Activated CD4-positive, alpha-beta T cell treated with anti-CD3 and anti-CD28 coated beads for 24 hours (primary cell): ENCODE measurements at regions not wholly inside any gene's neighbourhood (a gene's known extent, or its start where the extent isn't known, plus 50 kb on each side); places are given as distances from the start of the nearest gene placed in this dataset.
"Not testable (repeated sequence)": the region's sequence is repeated elsewhere in the genome, so short reads cannot be mapped to it uniquely, and the experiment has no call there.

ENCODE experiments used
- DNase-seq, 2 donors: peaks; one replicate each; pipeline ENCODE4 v3.0.0-alpha.2; 2020; ENCODE audit warnings: low read depth in 2 of 2

- no peak for DNase-seq
Observed at GRCh38 chr17:72472106-72472505, 351.3 kb downstream of the SOX9 start.

GRCh38 chr17:72472853-72473390 lies 352.1 kb downstream of the SOX9 start:
- DNase-seq: not testable (repeated sequence)

GRCh38 chr17:72474243-72474642 lies 353.4 kb downstream of the SOX9 start:
- no peak for DNase-seq

- no peak for DNase-seq
Observed at GRCh38 chr17:72474719-72475477, 354.1 kb downstream of the SOX9 start.

GRCh38 chr17:72476134-72476533 lies 355.3 kb downstream of the SOX9 start:
- no peak for DNase-seq

- DNase-seq: no peak
Observed at GRCh38 chr17:72476575-72476986, 355.8 kb downstream of the SOX9 start.

- DNase-seq: no peak
Observed at GRCh38 chr17:72477491-72477890, 356.7 kb downstream of the SOX9 start.

GRCh38 chr17:72479113-72479512 lies 358.3 kb downstream of the SOX9 start:
- DNase-seq: no peak

- DNase-seq: no peak
Observed at GRCh38 chr17:72481572-72481971, 360.8 kb downstream of the SOX9 start.

- no peak for DNase-seq
Observed at GRCh38 chr17:72485596-72485995, 364.8 kb downstream of the SOX9 start.

- no peak for DNase-seq
Observed at GRCh38 chr17:72486806-72487205, 366.0 kb downstream of the SOX9 start.

GRCh38 chr17:72487731-72488494 lies 367.1 kb downstream of the SOX9 start:
- DNase-seq: no peak

- no peak for DNase-seq
Observed at GRCh38 chr17:72488555-72489271, 367.9 kb downstream of the SOX9 start.

GRCh38 chr17:72489272-72489641 lies 368.4 kb downstream of the SOX9 start:
- DNase-seq: no peak

GRCh38 chr17:72491102-72491501 lies 370.3 kb downstream of the SOX9 start:
- no peak for DNase-seq

GRCh38 chr17:72492494-72492893 lies 371.7 kb downstream of the SOX9 start:
- DNase-seq: no peak

- DNase-seq: no peak
Observed at GRCh38 chr17:72492941-72493340, 372.1 kb downstream of the SOX9 start.

- DNase-seq: no peak
Observed at GRCh38 chr17:72494566-72494965, 373.7 kb downstream of the SOX9 start.

GRCh38 chr17:72496461-72496860 lies 375.6 kb downstream of the SOX9 start:
- no peak for DNase-seq

- no peak for DNase-seq
Observed at GRCh38 chr17:72497915-72498314, 377.1 kb downstream of the SOX9 start.

- DNase-seq: no peak
Observed at GRCh38 chr17:72498364-72499210, 377.8 kb downstream of the SOX9 start.
